Lung (tissue), 11 donors: ENCODE measurements at regions not wholly inside any gene's neighbourhood (a gene's known extent, or its start where the extent isn't known, plus 50 kb on each side); places are given as distances from the start of the nearest gene placed in this dataset.

Experiments
- ATAC-seq: fragments of 200-7000 bp; cut with Tn5 transposase; one replicate; pipeline ENCODE4 v1.9.1; 2020; ENCODE audit warnings: moderate number of reproducible peaks; ENCODE audit not compliant: insufficient read depth, low FRiP score
- DNase-seq, 3 donors: peaks; one replicate each; pipeline ENCODE4 v3.0.0-alpha.2; 2013 to 2017
- H3K27ac ChIP-seq, 2 donors: one replicate each; pipeline ENCODE4 v1.5.1; 2013; ENCODE audit warnings: mild to moderate bottlenecking in 2 of 2, moderate library complexity in 2 of 2, control low read depth in 1 of 2, inconsistent platforms in 1 of 2, low read depth in 1 of 2, low read length in 1 of 2
- H3K27me3 ChIP-seq, 3 donors: one replicate each; pipeline ENCODE4 v1.5.1; 2013; ENCODE audit warnings: low read length in 2 of 3; ENCODE audit not compliant: control insufficient read depth in 3 of 3, insufficient read depth in 3 of 3
- H3K36me3 ChIP-seq, 4 donors: one replicate each; pipeline ENCODE4 v1.5.1; 2013; ENCODE audit warnings: low read length in 4 of 4, mild to moderate bottlenecking in 1 of 4, moderate library complexity in 1 of 4; ENCODE audit not compliant: control insufficient read depth in 4 of 4, insufficient read depth in 4 of 4
- H3K4me1 ChIP-seq, 5 donors: one replicate each; pipeline ENCODE4 v1.5.1; 2013; ENCODE audit warnings: low read length in 5 of 5, mild to moderate bottlenecking in 2 of 5, moderate library complexity in 1 of 5; ENCODE audit not compliant: control insufficient read depth in 5 of 5, insufficient read depth in 5 of 5
- H3K4me3 ChIP-seq: one replicate; pipeline ENCODE4 v1.5.1; 2013; ENCODE audit warnings: mild to moderate bottlenecking, control low read depth, moderate library complexity
- H3K9ac ChIP-seq, 2 donors: one replicate each; pipeline ENCODE4 v1.5.1; 2013; ENCODE audit warnings: low read length in 2 of 2, control low read depth in 1 of 2; ENCODE audit not compliant: insufficient read depth in 1 of 2
- H3K9me3 ChIP-seq, 4 donors: one replicate each; pipeline ENCODE4 v1.5.1; 2013; ENCODE audit warnings: low read length in 3 of 4, mild to moderate bottlenecking in 1 of 4, moderate library complexity in 1 of 4; ENCODE audit not compliant: control insufficient read depth in 4 of 4, insufficient read depth in 3 of 4
- WGBS, 2 donors: extraction: QIAGEN DNeasy Blood & Tissue Kit; methylation state at CpG; one replicate each; pipeline ENCODE4 v1.1.7; 2013; 5-methylcytosine and 5-hydroxymethylcytosine counted together
- TF ChIP-seq, protein P1 (sequence below): IDR thresholded peaks from 2 replicates; pipeline ENCODE4 v1.5.1; 2012; ENCODE audit warnings: mild to moderate bottlenecking; ENCODE audit errors: control extremely low read depth, extremely low read depth
- donor health status: control.
- donor health status: control.
- donor health status: Bipolar disorder and iron deficiency.
- donor health status: healthy.
- donor health status: DM: yes; HTN: yes; CAD: no.

DNA sequence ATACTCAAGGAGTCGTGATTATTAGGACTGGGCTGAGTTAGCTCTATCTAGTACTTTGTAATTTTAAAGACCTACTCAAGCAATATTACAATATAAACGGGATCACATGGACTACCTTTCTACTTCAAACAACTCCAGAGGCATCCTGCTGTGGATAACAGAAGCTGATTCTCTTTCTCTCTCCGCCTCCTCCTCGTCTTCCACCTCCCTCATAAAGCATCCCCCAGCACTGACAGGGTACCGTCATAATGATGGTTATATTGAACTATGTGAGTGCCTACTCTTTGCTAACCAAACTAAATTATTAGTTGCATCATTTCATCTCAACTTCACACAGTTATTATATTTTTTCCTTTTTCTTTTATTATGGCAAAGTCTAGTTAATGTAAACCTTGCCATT is 165.4 kb upstream of the FOXF1 start:
- H3K4me1 ChIP-seq: peaks cover 0 to 27% (median 9%) of the 10 kb centered on the region in 5 donors
- H3K4me3 ChIP-seq: no peak overlapping the region
- H3K9ac ChIP-seq: no peak overlapping the region
- 69 to 70% methylated on average over 5 of the region's 5 CpGs for WGBS, 2 donors
- TF ChIP-seq, protein P1, sequence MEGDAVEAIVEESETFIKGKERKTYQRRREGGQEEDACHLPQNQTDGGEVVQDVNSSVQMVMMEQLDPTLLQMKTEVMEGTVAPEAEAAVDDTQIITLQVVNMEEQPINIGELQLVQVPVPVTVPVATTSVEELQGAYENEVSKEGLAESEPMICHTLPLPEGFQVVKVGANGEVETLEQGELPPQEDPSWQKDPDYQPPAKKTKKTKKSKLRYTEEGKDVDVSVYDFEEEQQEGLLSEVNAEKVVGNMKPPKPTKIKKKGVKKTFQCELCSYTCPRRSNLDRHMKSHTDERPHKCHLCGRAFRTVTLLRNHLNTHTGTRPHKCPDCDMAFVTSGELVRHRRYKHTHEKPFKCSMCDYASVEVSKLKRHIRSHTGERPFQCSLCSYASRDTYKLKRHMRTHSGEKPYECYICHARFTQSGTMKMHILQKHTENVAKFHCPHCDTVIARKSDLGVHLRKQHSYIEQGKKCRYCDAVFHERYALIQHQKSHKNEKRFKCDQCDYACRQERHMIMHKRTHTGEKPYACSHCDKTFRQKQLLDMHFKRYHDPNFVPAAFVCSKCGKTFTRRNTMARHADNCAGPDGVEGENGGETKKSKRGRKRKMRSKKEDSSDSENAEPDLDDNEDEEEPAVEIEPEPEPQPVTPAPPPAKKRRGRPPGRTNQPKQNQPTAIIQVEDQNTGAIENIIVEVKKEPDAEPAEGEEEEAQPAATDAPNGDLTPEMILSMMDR: no peak
- no peaks in the 10 kb centered on the region for H3K36me3 ChIP-seq
- no peak overlapping the region for H3K27ac ChIP-seq
- no peak for DNase-seq
- no peaks in the 10 kb centered on the region for H3K9me3 ChIP-seq
- peaks cover 0 to 17% (median 2%) of the 10 kb centered on the region in 3 donors for H3K27me3 ChIP-seq
- no peak for ATAC-seq

DNA sequence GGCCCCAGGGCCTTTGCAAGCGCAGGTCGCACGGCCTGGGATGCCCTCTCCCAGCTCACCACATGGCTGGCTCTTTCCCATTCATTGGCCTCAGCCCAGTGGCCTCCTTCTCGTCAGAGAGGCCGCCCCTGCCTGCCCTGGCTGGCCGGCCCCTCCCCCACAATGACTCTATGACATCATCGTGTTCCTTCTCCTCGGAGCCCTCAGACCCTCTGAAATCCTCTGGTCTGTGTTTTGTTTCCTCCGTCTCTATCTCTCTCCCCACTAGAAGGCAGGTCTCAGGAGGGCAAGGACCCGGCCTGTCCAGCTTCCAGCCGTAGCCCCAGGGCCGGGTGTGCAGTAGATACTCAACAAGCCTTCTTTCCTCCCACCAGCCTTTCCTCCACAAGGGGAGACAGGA is 164.8 kb upstream of the FOXF1 start:
- Histone ChIP-seq H3K36me3 (no peaks in the 10 kb centered on the region), H3K27ac (peak overlapping the region in 1 of 2 donors; percentile 79), H3K9ac (no peak overlapping the region), H3K4me1 (peaks cover 0 to 34% (median 11%) of the 10 kb centered on the region in 5 donors), H3K9me3 (no peaks in the 10 kb centered on the region), H3K4me3 (no peak overlapping the region), H3K27me3 (peaks cover 0 to 18% (median 2%) of the 10 kb centered on the region in 3 donors)
- peak in 2 of 3 donors; percentile 16 to 22 for DNase-seq
- ATAC-seq: no peak
- 43 to 46% methylated on average over 9 of the region's 12 CpGs for WGBS, 2 donors
- TF ChIP-seq, protein P1: no peak

DNA sequence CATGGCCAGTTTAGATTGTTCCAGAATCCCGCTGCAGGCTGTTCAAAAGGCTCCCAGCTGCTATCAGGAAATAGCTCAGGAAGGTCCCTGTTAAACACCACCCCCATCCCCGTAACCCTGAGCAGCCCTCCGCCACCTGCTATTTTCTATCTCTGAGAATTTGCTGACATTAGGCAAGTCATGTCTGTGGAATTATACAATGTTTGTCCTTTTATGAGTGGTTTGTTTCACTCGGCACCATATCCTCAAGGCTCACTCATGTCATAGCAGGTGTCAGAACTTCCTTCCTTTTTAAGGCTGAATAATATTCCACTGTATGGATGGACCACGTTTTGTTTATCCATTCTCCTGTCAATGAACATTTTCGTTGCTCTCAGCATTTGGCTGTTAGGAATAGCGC is 164.3 kb upstream of the FOXF1 start:
- H3K36me3 ChIP-seq: no peaks in the 10 kb centered on the region
- no peak overlapping the region for H3K4me3 ChIP-seq
- no peak for ATAC-seq
- peak in 1 of 3 donors; percentile 32 for DNase-seq
- TF ChIP-seq, protein P1: no peak
- H3K9ac ChIP-seq: no peak overlapping the region
- WGBS, 2 donors: 54 to 62% methylated on average over 7 of the region's 7 CpGs
- H3K27me3 ChIP-seq: peaks cover 0 to 21% (median 2%) of the 10 kb centered on the region in 3 donors
- no peak overlapping the region for H3K27ac ChIP-seq
- peaks cover 0 to 39% (median 11%) of the 10 kb centered on the region in 5 donors for H3K4me1 ChIP-seq
- no peaks in the 10 kb centered on the region for H3K9me3 ChIP-seq

DNA sequence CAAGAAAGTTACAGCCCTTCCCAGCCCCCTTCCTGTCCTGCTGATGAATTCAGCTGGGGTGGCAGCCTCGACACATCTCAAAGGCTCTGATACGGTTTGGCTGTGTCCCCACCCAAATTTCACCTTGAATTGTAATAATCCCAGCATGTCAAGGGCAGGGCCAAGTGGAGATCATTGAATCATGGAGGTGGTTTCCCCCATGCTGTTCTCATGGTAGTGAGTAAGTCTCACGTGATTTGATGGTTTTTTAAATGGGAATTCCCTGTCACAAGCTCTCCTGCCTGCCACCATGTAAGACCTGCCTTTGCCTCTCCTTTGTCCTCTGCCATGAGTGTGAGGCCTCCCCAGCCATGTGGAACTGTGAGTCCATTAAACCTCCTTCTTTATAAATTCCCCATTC is 163.2 kb upstream of the FOXF1 start:
- Histone ChIP-seq H3K27me3 (peaks cover 0 to 16% (median 2%) of the 10 kb centered on the region in 3 donors), H3K36me3 (no peaks in the 10 kb centered on the region), H3K4me3 (no peak overlapping the region), H3K9me3 (no peaks in the 10 kb centered on the region), H3K27ac (no peak overlapping the region), H3K9ac (no peak overlapping the region), H3K4me1 (peaks cover 0 to 41% (median 11%) of the 10 kb centered on the region in 5 donors)
- WGBS, 2 donors: 70% methylated on average over 3 of the region's 3 CpGs
- DNase-seq (no peak), ATAC-seq (no peak)
- TF ChIP-seq, protein P1: no peak
